NCI-H748 (cell line): ENCODE measurements at regions not wholly inside any gene's neighbourhood (a gene's known extent, or its start where the extent isn't known, plus 50 kb on each side); places are given as distances from the start of the nearest gene placed in this dataset.

ENCODE experiments used
- DNase-seq: peaks from one replicate; lab custom pipeline; 2025; ENCODE audit not compliant: unreplicated experiment; lab: John Stamatoyannopoulos, UW

DNA sequence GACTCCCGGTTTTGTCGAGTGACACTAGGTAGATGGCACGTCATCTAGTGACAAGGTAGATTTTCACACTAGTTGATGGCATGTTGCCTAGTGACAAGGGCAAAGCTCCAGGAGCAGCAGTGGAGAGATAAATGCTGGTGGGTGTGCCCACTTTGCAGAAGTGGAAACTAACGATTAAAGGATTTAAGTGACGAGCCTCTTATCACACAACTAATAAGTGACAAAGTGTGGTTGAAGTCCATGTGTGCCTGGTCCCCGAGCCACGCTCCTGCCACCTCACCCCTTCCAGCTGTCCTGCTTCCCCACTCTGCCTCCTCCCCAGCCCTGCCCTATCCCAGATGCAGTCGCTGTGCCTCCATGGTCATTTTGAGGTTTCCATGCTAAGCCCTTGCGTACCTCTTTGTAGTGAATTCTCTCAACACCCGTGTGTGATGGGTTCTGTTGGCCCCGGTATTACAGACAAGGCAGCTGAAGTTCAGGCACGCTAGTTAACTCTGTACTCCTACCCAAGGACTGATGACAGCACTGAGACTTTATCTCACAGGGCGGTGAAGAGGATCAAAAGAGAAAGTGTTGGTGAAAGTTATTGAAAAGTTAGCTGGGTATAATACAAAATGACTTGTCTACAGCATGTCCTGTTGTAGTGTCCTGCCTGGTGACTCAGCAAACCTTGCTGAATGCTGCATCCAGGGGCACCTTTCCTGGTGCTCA, 113.4 kb upstream of the GLI2 start:
- DNase-seq = peak; percentile 8

DNA sequence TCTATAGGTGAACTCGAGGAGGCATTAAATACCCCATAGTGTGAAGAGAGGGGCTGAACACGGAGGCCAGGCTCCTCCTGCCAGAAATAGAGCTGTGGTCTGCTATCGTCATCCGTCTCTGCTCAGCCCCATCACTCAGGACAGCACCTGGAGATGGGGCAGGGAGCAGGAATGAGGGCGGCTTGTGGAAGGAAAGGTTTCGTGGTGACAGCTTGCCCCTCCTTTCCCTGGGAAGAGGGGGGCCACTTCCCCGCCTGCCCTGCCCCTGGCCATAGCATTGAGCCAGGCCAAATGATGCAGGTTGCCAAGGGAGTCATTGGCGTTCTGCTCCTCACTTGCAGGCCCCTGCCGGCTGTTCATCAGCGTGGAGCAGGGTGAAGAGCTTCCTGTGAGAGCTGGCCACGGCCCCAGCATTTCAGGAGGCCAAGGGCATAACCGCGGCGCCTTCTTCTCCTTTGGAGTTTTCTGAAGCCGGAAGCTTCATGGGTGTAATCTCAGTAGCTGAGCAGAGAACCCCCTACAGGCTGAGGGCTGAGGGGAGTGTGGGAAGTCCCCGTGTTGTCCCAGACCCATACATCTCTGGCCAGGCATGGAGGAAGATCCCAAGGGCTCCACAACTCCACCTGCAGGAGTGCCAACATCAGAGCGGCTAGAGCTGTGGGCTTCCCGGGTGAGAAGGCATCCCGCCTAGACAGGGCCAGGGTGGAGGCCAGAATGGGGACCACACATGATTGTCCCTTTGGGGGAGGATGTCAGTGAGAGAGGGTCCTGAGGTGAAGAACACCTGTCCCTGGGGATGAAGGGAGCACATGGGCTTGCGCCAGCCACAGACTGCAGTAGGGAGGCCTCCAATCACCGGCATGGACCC, 112.5 kb upstream of the GLI2 start:
- DNase-seq = no peak

DNA sequence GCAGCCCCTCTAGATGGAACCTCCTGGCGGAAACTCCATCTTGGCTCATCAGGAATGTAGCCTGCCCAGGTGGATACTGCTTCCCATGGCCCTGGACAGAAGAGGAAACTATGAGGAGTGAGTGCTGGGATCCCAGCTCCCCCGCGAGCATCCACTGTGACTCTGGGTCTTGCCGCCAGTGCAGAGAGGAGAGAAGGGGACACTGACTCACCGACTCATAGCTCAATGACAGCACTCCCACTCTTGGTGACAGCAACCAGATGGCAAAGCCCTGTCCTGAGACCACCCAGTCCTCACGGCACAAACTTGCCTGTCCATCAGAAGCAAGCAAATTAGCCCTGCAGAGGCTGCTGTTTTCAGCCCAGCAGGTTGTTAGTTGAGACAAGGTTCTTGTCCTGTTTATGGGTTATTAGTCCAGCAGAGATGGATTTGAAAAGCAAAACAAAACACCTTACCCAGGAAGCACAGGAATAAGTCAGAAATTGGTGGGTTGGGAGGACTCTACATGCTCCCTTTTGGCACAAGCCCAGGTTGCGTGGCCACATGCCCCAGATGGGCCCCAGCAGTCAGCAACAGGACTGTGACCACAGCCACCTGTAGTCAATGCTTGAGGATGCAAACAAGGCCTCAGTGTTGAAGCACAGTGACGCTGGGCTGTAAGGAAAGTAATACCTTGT, 111.5 kb upstream of the GLI2 start:
- peak; percentile 5 for DNase-seq

DNA sequence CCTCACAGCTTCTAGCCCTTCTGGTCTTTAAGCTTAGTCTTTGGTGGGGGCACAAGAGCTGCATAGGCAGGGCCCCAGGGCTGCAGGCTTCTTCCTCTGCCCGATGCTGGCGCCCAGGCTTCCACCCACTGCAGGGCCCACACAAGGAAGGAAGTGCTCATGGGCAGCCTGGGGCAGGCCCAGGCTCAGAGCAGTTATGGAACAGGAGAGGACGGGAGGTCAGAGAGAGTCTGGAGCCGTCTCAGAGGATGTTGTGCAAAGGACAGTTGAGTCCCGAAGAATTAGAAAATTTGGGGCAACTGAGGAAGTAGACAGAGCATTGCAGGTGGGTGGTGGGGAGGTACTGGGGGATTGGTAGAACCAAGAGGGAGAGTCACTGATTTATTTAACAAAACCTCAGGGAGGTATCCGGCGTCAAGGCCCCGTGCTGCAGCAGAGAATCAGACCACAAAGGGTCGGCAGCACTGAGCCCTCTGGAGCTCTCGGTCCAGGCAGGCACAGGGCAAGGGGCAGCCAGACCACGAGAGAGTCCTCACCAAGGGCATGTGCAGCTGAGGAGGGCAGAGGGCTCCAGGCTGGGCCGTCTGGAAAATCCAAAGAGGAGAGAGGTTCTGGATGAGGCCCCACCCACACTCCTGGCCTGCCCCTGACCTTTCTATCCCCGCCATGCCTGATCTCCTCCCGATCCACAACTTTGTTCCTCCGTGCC, 110.8 kb upstream of the GLI2 start:
- no peak for DNase-seq

DNA sequence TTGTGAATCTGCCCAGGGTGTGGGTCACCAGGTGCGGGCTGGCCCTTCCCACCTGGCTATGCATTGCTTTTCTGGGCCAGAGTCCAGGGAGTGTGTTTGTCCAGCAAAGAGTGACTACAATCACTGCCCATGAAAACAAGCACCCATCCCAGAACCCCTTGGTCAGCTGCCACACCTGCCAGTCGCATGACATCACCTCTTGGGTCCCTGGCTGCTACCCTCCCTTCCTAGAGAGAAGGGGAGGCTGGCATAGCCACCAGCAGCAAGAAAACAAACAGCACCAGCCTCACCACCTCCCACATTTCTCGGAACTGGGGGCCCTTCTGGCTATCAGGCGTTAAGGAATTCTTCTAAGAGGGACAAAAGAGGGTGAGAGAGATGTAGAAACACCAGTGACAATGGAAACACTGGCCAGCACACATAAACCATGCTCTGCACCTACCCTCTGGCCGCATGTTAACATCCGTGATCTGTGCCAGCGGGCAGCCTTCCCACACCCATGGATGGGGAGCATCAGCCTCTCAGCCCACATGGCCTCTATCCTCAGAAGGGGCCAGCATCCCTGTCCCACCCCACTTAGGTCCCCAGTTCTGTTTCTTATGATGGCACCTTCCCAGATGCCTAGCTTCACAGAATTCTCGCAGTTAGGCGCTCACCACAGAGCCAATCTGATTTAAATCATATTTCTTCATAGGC, 109.7 kb upstream of the GLI2 start:
- peak; percentile 83 for DNase-seq

DNA sequence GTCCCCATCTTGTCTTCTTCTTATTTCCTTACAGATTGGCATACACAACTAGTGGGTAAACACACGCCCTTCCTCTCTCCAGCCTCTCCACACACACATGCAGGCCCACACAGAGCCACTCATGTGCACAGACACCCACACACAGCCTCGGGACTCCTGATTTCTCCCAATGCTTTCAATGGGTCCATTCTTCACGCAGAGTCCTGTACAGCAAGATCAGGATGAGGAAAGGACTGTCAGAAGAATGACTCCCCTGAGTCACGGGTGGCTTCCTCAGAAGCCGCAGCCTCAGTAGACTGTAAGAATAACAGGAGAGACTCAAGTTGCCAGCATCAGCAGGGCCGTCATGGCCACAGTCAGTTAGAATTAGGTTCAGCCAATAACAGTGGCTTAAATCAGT, 109.1 kb upstream of the GLI2 start:
- DNase-seq = no peak

DNA sequence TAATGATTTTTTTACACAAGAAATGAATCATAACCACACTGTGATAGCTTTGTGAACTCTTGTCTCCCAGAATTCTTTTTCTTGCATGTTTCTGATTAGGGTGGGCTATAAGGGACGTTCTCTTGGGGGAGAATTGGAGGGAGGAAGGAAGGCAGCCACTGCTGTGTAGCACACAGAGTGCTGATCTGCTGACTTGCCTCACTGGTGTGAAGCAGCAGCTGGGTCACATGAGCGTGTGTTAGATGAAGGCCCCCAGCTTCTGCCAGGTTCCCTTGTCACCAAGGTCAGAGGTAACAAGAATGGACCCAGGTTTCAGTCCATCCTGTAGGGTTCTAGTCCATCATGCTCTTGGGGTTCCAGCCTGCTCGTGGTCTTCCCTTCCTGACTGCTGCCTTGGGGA, 107.4 kb upstream of the GLI2 start:
- no peak for DNase-seq

DNA sequence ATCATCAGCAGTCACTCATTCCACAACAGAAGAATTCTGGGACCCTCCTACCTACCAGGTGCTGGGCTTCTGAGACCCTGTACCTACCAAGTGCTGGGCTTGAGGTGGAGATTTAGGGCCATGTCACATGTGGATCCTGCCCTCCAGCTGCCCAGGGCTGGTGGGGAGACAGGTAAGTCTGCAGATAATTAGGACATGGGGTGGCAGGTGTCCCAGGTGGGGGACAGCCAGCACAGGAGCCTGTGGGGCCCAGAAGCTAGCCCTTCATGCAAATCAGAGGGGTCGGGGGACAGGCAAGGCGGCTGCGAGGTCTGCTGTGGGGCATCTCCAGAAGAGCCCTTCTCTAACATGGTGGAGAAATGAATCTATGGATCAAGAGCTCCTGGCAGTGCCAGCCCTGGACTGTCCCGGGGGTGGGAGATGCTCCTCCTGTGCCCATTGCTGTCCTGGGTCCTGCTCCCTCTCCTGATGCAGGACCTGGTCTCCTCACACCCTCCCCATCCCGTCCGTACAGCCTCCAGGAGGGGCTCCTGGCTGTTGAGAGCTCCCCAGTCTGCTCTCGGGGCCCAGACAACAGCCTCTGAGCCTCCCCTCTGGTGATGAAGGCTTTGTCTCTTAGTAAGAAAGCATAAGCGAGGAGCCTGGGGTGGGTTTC, 106.3 kb upstream of the GLI2 start:
- DNase-seq = no peak

DNA sequence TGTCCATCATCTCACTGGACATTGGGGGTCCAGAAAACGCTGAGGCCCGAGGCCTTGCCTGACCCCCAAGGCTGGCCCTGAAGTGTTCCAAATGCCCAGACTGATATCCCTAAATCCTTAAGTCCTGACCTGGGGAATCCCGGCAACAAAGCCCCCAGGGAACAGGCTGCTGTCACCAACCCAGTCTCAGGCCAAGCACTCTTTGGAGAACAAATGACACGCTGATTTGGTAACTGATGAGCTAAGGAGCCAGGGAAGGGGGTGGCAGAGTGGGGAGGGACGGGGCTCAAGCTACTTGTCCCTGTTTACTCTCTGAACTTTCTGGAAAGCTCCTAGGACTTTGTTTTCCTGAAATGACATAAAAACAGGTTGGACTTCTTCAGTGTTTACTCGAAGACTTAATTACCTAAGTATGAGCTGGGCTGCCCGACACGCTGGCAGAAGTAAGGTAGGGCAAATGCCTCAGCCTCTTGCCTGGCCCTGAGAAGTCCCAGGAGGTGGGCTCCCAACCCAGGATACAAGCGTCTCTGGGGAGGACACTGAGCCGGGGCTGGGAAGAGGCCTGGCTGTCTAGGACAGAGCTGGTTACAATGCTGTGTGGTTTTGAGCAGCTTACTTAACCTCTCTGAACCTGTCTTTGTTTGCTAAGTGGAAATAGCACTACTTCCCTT, 105.5 kb upstream of the GLI2 start:
- no peak for DNase-seq

DNA sequence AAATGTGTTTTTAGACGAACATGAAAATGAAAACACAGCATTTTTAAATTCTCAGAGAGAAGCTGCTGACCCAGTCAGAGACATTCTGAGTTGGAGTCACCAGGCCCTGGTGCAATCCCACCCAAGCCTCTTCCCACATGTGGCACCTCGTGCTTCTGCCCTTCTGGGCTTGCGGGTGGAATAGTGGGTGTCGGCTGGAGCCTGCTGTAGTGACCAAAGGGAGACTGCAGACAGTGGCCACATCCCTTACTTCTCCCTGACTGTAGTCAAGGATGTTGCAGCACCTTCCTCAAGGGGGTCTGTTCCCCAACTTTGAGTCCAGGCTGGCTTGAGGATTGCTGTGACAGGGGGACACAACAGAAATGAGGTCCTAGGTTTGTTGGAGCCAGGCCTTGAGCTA, 104.4 kb upstream of the GLI2 start:
- no peak for DNase-seq

DNA sequence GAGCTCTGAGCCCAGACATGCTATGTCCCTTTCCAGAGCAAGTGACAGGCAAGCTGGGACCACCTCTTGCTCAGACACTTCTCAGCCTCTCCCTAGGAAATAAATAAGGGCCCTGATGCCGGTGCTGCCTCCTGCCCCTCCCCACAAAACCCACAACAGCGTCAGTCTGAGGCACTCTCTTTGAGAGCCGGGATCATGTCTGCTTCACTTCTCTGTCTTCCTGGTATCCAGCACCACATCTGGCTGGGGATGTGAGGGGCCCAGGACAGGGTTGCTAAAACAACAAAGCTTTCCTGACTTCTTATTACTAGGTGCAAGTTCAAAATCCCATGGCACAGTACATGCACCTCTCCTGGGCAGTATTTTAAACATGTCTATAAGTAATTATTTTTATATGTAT, 103.9 kb upstream of the GLI2 start:
- no peak for DNase-seq

DNA sequence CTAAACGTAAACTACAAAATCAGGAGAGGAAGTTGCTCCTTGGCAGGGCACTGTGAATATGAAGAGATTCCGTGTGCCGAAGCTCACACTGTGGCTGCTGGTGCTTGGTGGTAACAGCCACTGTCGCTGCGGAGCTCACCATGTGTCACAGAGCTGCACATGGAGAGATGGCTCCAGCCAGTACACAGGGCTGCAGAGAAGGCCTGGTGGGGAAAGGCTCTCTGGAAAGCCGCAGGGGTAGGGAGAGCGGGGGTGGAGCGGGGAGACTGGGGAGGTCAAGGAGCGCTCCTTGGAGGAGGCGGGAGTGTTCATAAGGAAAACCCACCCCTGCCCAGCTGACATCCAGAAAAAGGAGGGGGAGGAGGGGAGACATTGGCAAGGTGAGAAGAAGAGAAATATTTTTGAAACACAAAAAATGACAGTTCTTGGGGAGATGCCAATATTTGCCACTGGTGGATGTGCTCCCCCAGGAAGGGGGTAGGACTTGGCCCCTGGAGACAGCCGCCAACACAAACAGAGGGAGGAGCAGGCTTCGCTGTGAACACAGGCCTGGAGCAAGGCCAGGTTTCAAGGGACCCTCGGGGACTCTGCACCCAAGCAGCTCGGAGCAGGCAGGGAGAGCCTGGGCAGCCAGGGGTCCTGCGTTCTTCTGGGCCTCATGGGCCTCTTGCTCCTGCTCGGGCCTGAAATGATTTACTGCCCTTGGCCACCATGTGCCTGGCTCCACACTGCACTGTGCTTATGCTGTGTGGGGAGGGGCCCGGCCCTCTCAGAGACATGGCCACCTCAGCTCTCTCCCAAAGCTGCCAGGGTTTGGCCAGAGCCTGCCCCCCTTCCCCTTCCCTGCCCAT, 102.6 kb upstream of the GLI2 start:
- DNase-seq = no peak

DNA sequence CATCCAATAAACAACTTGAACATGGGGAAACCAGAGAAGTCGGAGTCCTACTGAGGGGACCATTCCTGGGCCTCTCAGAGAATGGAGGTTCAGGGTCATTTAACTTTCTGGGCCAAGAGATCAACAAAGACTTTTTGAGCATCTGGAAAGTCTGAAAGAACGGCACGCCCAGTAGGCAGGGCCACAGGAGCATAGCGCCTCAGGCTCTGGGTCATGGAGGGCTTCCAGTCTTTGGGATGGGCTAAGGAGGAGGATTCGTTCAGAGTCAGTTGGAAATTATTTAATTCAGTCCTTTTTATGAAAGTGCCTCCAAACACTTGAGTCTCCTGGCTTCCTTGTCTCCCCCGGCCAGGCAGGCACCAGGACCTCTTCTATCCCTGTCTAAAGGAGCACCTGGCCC, 101.1 kb upstream of the GLI2 start:
- DNase-seq = no peak

DNA sequence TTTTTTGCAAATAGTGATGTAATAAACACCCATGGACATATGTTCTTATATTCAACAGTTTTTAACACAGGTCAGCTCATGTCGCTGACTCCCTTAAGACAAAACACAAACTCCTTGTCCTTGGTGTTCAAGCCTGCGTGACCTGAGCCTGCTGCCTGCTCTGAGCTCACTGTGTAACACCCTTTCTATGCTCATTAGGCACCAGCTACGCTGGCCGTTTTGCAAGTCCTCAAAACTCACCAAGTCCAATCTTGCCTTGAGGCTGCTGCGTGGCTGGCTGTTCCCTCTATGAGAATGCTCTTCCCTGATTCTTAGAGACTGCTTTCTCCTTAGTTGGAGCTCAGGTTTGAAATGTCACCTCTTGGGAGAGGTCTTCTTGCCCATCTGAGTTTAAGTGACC, 100.5 kb upstream of the GLI2 start:
- no peak for DNase-seq

DNA sequence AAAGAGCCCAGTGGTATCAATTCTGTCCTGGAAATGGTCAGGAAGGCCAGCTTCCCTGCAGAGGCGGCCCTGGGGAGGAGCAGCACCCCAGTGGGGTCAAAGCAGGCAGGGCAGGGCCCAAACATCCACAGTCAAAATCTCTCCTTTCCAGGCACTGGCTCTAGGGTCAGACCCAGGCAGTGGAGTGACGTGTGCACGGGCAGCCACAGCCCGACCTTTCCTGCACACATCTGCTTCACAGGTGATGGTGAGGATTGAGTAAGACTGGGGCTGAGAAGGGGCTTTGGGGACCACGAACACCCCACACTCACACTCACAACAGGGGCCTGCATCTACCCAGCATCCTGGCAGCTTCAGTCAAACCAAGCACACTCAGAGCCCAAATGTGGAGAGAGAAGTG, 97.8 kb upstream of the GLI2 start:
- DNase-seq = no peak

DNA sequence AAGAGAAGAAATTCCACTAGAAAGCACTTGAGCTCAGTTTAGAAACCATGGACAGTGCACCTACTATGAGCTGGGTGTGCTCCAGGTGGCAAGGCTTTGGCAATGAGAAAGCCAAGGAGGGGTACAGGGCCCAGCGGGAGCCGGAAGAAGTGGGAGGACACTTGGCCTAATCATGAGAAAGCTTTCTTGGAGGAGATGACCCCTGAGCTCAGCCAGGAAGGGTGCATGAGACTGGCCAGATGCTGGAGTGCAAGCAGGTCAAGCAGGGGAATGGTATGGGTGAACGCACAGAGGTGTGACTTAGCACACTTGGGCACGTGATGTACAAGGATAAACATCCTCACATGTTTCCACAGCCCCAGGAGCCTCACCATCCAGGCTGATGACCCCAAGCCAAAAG, 97.2 kb upstream of the GLI2 start:
- DNase-seq = no peak

DNA sequence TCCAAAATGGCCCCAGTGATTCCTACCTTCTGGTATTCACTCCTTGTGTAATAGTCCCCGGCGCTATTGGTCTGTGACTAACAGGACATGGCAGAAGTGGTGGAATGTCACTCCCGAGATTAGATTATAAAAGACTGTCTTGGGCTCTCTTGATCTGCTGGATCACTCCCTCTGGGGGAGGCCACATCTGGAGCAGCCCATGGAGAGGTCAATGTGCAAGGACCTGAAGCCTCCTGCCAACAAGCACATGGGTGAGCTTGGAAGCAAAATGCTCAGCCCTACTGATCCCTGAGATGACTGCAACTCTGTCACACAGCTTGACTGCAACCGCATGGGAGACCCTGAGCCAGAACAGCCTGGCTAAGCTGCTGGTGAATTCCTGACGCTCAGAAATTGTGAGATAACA, 94.3 kb upstream of the GLI2 start:
- no peak for DNase-seq

DNA sequence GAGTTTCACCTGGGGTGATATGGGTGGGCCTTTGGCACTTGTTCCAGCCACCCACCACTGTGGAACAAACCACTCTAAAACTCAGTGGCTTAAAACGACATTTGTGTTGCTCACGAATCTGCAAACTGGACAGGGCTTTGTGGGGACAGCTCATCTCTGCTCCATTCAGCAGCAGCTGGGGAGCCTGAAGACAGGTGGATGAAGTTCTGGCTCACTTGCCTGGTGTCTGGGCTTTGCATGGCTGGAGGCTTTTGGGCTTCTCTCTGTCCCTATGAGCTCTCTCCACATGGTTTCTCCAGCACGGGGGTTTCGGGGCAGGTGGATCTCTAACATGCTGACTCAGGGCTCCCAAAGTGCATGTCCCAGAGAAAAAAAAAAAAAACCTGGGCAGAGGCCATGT, 93.0 kb upstream of the GLI2 start:
- no peak for DNase-seq

DNA sequence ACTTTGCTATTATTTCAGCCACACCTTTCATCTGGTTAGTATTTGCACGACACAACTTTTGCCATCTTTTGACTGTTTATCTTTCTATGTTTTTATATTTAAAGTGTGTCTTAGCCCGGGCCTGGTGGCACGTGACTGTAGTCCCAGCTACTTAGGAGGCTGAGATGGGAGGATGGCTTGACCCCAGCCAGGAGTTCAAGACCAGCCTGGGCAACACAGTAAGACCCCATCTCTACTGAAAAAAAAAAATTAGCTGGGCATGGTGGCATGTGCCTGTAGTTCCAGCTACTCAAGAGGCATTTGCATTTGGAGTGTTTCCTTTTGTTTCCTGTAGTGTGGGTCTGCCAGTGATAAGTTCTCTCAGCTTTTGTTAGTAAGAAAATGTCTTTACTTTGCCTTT, 88.7 kb upstream of the GLI2 start:
- no peak for DNase-seq
